Fibroblast of the aortic adventitia (primary cell): ENCODE measurements at regions not wholly inside any gene's neighbourhood (a gene's known extent, or its start where the extent isn't known, plus 50 kb on each side); places are given as distances from the start of the nearest gene placed in this dataset.
A peak's percentile ranks its signal among the peaks of the same experiment; 100 is the strongest.

Experiments
- DNase-seq: peaks from one replicate; pipeline ENCODE4 v3.0.0-alpha.2; 2010; ENCODE audit warnings: low read depth
- H3K4me3 ChIP-seq: 2 replicates; pipeline ENCODE4 v1.5.1; 2011; ENCODE audit warnings: low read depth, mild to moderate bottlenecking, control low read depth, low read length, moderate library complexity
- TF ChIP-seq, protein P1 (sequence below): IDR thresholded peaks from 2 replicates; pipeline ENCODE4 v1.5.1; 2011; ENCODE audit warnings: mild to moderate bottlenecking, low read length, control low read depth, inconsistent platforms; ENCODE audit not compliant: insufficient read depth

DNA sequence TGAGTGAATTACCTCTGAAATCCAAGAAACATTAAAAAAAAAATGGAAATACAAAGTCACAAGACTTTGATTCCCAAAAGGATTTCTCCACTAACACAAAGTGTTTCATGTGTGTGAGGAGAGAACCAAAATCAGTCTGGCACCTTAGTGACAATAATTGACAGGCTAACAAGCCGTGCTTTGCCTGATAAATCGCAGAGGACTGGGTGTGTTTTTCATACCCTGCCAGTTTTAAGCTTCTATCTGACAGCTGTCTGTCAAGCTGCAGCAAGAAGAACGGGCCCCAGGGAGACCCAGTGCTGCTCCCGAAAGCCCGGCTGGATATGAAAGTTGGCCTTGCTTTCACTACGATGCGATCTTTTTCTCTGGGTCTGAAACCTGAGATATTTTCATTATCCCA is 101.6 kb upstream of the KCNK2 start:
- no peak for DNase-seq
- TF ChIP-seq, protein P1, sequence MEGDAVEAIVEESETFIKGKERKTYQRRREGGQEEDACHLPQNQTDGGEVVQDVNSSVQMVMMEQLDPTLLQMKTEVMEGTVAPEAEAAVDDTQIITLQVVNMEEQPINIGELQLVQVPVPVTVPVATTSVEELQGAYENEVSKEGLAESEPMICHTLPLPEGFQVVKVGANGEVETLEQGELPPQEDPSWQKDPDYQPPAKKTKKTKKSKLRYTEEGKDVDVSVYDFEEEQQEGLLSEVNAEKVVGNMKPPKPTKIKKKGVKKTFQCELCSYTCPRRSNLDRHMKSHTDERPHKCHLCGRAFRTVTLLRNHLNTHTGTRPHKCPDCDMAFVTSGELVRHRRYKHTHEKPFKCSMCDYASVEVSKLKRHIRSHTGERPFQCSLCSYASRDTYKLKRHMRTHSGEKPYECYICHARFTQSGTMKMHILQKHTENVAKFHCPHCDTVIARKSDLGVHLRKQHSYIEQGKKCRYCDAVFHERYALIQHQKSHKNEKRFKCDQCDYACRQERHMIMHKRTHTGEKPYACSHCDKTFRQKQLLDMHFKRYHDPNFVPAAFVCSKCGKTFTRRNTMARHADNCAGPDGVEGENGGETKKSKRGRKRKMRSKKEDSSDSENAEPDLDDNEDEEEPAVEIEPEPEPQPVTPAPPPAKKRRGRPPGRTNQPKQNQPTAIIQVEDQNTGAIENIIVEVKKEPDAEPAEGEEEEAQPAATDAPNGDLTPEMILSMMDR = no peak
- no peak overlapping the region for H3K4me3 ChIP-seq

DNA sequence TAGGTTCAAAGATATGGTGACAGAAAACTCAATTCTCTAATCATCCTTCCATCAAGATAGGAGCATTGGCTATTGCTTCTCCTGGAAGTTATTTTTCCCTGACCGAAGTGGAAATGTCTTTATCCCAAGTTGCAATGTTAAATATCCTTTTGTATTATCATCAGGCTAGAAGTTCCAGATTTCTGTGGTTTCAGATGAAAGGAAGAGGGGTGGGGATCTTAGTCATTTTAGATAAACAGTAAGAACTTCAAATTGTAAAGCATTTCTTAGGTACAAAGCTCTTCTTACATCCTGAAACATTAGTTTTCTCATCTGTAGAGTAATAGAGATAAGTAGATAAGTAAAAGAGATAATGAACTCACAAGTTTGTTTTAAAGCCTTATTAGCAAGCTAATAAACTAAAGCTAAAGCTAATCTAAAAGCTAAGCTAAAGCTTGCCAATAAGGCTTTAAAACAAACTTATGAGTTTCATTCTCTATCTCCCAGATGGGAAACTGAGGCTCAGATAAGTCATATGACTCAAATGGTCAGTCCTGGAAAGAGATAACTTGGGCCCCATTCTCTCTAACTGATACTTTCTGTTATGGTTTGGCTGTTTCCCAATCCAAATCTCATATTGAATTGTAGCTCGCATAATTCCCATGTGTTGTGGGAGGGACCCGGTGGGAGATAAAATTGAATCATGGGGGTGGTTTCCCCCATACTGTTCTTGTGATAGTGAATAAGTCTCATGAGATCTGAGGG is 99.2 kb upstream of the KCNK2 start:
- H3K4me3 ChIP-seq = no peak overlapping the region
- TF ChIP-seq, protein P1 = no peak
- DNase-seq = peak; percentile 90

DNA sequence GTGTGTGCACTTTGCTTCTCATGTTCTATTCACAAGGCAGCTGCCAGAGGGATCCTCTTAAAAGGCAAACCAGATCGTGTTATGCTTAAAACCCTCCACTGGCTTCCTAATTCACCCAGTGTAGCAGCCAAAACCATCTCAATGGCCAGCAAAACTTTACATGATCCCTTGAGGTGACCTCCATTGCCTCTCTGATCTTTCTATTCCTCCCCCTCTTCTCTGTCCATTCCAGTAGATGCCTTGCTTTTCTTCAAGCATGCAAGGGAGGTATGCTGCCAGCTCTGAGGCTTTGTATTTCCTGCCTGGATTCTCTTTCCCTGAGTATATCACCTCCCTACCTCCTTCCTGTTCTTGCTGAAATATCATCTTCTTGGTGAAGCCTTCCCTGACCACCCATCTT is 93.2 kb upstream of the KCNK2 start:
- peak; percentile 86 for DNase-seq
- H3K4me3 ChIP-seq = no peak overlapping the region
- TF ChIP-seq, protein P1 = no peak

DNA sequence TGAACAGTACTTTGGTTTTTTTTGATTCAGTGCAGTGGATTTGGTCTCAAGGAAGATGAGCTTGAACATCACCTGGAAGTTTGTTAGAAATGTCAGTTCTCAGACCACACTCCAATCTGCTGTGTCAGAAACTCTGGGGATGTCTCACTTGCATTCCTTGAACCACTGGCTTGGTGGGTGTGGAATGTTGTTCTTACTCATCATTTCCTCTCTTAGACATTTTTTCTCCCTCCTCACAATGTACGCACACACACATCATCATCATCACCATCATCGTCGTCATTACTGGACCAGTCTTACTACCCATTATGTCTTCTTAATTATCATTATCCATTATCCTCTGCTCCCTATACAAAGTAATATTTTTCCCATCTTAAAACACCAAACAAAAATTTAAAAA is 91.9 kb upstream of the KCNK2 start:
- H3K4me3 ChIP-seq = no peak overlapping the region
- peak; percentile 94 for DNase-seq
- TF ChIP-seq, protein P1 = no peak

DNA sequence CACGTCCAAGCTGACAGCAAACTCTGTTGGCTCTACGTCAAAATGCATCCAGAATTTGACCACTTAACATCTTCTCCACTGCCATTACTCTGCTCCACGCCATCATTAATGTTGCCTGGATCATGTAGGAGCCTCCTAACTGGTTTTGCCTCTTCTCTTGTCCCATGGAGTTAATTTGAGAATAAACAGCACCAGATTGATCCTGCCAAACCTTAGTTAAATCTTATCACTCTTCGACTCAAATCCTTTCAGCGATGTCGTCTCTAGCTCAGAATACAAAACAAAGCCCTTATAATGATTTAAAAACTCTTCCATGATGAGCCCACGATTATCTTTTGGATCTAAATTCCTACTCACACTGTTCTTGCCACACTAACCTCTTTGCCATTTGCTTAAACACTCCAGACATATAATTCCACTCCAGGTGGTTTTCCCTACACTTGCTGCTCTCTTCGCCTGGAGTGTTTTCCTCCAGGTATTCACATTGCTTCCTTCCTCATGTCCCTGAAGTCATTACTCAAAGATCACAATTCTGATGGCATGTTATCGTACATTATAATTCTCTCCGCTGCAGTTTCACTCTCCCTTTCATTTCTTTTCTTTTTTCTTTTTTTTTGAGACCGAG is 90.7 kb upstream of the KCNK2 start:
- no peak overlapping the region for H3K4me3 ChIP-seq
- no peak for DNase-seq
- TF ChIP-seq, protein P1 = no peak

DNA sequence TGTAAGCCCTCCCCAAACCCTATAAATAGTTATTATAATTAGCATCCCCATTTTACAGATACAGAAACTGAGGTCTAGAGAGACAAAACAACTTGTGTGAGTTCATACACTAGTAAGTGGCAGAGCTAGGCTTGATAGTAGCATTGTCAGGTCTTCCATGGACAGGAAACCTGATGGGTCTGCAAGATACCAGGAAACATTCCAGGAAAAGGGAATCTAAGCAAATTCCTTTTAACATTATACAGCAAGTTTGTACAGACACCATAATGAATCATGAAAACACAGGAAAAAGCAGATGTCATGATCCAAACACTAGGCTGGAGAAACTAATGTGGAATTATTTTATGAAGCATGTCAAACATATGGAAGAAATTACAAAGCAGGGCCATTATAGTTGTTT is 89.1 kb upstream of the KCNK2 start:
- H3K4me3 ChIP-seq = no peak overlapping the region
- TF ChIP-seq, protein P1 = no peak
- DNase-seq = peak; percentile 54
